ENCODE measurements at regions not wholly inside any gene's neighbourhood (a gene's known extent, or its start where the extent isn't known, plus 50 kb on each side); places are given as distances from the start of the nearest gene placed in this dataset.

DNA sequence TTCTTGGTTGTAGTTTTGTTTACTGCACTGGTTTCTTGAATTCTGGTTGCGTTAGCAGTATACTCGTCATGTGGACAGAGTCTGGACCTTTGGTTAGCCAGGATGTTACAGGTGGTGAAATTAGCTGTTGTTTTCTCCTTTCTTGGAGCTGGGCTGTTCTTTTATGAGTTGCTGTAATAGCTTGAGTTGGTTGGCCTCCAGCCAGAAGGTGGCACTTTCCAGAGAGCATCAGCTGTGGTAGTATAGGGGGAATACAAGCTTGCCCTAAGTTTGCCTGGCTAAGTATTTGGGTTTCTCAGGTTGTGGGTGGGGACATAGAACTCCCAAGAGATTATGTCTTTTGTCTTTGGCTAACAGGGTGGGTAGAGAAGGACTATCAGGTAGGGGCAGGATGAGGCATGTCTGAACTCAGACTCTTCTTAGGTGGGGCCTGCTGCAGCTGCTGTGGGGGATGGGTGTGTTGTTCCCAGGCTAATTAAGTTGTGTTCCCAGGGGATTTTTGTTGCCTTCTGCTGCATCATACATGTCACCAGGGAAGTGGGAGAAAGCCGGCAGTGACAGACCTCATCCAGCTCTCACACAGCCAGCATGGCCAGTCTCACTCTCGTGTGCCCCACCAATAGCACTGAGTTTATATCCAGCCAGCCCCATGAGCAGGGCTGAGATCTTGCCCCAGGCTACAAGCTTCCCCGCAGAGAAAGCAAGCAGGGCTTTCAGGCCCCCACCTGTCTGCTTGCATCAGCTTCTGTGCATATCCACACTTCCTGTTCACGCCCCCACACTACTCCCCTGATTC is 246.7 kb upstream of the TPK1 start:
- no peak for DNase-seq

DNA sequence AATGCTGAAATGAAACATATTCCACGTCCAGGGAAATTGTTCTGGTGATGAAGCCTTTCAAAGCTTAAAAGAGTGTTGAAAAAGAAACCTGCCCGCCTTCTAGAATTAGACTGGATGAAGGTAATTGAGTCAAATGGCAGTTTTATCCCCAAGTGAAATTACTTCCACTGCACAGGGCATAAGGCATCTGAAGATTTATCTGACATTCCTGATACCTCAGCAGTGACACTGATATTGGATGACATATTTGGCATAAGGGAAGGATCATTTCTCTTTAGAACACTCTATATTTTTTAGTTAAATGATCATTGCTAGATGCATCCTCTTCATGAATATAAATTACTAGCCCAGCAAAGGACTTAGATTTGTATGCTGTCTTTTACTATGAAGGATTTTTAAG is 229.6 kb upstream of the TPK1 start:
- no peak for DNase-seq

DNA sequence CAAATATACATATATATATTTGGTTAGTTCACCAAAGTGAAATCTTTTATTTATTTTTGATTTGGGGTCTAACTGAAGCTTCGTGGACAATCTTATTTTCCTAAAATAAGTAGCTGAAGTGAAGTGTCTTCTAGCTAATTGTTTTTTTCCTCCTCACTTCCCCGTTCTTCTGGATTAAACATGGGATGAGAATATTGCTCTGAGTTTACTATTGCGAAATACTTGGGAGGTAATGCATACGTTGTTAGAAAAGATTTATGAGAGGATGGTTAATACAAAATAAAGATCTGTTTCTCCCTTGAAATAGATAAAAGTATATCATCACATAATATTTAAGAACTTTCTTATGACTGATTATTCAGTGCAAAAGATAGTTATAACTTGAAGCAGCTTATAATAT is 228.3 kb upstream of the TPK1 start:
- no peak for DNase-seq

DNA sequence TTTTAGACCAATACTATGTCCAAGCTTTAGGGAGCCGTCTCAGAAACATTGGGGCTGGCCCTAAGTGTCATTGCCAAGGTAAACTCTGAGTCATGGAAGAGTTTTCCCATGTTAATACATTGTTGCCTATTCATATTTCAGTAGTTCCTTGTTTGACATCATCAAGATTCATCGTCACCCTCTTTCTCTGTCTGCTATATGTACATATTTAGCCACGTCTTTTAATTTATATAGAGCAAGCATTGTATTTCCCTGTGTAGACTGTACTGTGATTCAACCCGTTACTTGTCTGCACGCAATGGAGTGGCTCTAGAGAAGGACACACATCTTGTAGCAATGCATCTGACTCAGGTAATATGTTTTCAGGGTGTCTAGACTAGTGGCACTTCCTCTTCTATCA is 217.9 kb upstream of the TPK1 start:
- no peak for DNase-seq

DNA sequence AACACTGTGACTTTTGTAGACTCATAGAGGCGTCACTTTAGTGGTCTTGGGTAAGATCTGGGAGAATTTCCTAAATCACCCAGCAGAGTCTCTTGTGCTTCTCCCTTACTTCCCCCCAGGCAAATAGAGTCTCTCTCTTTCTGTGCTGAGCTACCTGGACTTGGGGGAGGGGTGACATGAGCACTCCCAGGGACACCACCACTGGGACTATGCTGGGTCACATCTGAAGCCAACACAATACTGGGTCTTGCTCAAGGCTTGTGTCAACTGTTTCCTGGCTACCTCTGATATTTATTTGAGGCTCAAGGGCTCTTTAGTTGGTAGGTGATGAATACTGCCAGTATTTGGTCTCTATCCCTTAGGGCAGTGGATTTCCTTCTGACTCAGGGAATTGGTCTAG is 214.6 kb upstream of the TPK1 start:
- DNase-seq: no peak

DNA sequence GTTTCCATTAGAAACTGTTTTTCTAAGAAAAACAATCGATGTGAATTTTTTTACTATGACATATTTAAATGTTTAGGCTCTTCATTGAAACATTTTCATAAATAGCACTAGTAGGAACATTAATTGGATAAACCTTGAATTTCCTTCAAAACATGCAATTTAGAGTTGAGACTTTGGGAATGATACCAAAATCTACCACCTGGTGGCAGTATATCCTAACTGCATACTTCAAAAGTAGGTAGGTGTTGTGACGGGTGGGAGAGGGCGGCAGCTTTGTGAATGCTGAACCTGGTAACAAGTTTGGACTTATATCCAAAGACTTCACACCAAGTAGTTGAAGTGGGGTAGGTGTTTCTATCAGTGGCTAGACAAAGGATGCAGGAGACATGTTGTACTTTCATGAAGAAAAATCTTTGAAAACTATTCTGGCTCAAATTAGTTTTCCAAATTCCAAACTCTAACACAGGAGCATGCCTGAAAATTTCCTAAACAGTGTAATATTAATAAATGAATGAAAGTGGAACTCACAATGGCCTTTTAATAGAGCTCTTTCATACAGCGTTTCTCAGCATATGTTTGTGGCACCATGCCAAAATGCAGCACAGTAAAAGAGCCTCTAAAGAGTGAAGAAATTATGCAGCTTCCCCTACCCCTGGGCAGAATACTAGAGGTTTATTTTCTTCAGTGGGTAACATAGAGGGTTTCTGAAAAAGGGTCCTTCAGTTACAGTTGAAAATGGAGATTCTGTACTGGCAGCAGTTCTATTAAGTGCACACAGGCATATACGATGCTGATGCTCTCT is 201.0 kb upstream of the TPK1 start:
- peak; percentile 58 for DNase-seq

DNA sequence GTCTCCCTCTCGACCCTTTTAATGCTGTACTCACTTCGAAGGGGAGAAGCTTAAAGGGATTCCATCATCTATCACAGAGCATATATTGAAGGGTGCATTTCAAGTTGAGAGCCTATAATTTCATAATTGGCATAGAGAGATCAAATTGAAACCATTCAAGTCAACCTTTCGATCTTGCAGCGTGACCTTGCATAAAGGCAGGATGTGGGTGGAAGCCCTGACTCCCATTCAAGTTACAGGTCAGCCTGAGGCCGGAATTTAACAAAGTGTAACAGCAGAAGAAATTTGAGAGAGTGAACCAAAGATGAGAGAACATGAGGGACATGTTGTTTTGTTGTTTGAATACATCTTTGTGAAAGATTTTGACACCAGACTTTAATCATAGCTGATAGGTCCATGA is 195.3 kb upstream of the TPK1 start:
- DNase-seq: no peak

DNA sequence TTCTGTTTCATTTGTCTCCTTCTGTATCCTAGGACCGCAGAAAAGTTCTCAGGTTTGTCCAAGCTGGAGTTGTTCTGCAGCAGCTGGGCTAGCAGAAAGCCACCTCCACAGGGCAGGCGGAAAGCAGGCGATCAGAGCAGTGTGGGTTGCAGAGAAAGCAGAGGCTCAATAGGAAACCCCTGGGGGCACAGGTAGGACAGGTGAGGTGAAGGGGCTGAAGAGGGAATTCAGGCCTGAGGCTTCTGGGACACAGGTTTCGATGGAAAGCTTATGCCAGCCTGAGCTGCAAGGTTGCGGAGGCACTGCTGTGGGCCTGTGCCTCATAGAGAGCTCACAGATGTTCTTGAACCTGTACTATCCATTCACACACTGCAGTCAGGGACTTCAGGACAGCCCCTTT is 194.9 kb upstream of the TPK1 start:
- no peak for DNase-seq

DNA sequence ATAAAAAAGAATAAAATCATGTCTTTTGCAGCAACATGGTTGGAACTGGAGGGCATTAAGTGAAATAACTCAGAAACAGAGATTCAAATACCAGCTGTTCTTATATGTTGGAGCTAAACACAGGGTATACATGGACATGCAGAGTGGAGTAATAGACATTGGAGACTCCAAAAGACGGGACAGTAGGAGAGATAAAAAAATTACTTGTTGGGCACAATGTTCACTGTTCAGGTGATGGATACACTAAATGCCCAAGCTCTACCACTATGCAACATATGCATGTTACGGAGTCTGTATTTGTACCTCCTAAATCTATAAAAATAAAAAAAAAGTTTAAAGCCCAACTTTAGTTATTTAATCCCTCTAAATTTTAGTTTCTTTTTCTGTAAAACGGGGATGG is 184.6 kb upstream of the TPK1 start:
- no peak for DNase-seq

DNA sequence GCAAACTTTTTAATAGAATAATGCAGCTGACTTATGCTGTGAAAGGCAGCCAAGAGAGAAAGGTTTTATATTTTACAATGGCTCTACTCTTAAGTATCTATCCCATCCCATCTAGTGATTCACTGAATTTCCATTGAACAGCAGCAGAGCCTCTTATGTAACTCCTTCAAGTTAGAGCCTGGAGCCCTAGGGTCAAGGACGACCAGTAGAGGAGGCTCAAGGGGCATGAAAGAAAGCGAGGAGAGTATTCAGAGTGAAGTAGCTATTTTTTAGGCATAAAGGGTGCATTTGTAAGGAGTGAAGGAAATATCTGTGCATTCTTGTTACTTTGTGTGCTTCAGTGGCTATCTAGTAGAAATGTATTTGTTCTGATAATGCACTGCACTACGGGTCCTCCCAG is 180.2 kb upstream of the TPK1 start:
- no peak for DNase-seq

DNA sequence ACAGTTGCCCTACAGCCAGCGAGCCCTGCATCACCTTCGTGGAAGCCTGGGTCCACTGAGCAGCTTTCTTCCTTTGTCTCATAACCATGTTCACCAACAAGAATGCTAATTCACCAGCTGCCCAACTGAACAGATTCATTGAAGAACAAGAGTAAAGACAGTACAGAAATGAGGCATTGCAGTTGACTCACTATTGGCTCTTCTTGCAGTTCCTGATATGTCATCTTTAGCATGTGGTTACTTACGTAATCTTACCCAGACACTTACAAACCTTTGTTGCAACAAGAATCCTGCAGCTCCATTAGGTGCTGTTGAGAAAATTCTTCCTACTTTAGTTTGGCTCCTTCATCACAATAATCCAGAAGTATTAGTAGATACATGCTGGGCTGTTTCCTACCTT is 174.0 kb upstream of the TPK1 start:
- DNase-seq: no peak

DNA sequence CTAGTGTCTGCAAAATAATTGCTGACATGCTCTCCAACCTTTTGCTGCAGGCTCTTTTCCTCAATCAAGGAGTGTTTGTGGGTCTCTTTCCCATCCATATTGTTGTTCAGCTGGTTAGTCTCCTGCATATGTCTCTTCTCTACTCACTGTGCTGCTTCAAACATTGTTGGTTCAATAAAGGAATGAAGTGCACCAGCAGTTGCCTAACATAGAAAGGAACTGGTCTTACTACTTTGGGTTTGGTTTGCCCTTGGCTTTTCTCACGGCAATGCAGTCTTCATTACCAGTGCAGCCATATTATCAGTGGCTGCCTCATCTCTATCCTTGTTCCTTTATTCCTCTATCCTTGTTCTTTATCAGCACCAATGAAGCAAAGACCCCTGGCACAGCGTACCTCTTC is 169.7 kb upstream of the TPK1 start:
- DNase-seq: no peak

DNA sequence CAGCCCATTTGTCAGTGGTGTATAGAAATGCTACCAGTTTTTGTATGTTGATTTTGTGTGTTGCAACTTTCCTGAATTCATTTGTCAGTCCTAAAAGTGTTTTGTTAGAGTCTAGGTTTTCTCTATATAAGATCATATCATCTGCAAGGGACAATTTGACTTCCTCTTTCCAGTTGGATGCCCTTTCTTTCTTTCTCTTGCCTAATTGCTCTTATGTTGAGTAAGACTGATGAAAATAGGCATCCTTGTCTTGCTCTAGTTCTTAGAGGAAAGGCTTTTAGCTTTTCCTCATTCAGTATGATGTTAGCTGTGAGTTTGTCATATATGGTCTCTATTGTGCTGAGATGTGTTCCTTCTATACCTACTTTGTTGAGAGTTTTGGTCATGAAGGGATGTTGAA is 161.7 kb upstream of the TPK1 start:
- no peak for DNase-seq

DNA sequence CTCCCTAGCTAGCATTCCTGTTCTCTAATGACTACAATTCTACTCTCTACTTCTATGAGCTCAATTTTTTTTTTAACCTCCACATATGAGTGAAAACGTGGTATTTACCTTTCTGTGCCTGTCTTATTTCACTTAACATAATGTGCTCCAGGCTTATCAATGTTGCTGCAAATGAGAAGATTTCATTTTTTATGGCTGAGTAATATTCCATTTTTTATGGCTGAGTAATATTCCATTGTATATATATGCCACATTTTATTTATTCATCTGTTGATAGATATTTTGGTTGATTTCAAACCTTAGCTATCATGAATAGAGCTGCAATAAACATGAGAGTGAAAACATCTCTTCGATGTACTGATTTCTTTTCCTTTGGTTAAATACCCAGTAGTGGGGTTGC is 159.6 kb upstream of the TPK1 start:
- no peak for DNase-seq

DNA sequence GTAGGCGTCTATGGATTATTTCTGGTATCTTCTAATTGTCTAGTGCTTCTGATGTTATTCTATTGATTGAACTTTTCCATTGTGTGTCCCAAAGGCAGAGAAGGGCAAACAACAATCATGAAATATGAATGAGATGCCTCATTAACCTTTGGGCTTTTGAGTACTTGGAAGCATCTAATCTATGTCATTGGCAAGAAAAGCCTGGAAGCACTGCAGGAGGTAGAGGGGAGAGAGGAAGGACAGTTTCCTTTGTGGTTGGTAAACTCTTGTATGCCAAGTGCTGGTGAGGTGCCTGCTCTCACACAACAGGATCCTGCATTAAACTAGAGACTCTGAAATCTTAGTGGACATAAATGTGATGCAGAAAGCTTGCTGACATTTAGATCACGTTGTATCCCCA is 155.2 kb upstream of the TPK1 start:
- DNase-seq: no peak

DNA sequence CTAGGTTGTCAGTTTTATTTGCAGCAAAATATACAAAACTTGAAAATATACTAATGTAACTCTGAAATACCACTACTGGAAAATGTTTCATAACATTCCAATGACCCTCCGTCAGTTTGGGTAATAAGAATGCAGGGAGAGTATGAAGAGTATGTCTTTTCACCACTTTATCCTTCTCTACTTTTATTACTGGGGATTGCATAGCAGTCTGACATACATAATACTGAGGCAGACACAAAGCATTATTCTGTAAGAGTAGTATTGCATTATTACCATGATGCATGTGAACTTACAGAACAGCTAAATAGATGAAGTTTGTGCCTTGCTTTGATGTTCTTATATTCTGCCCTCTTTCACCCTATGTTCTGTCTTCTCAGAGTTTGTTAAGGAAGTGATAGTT is 151.8 kb upstream of the TPK1 start:
- no peak for DNase-seq

DNA sequence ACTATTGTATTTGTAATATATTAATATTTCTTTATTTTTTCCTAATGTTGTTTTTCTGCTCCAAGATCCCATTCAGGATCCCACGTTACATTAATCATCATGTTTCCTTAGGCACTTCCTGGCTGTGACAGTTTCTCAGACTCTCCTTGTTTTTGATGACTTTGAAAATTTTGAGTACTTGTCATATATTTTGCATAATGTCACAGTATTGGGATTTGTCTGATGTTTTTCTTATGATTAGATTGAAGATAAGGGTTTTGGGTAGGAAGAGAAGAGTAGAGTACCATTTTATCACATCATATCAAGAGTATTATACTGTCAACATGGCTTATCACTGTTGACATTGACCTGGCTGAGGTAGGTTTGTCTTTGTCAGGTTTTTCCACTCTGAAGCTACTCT is 146.3 kb upstream of the TPK1 start:
- DNase-seq: no peak

DNA sequence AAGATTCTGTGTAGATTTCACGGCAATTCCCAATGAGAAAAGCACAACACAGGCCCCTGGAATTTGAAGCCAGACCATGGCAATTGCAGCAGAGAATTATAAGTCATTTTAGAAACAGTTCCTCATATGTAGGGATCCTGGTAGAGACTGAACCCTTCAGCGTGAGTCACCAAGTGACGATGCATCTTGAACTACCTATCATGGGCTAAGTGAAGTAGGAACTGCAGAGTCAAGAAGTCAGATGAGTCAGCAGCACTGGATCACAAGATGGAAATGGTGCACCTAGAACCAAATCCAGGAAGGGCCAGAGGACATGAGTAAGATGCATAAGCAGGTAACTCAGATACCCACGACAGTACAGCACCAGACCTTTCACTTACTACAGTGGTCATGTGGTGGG is 140.0 kb upstream of the TPK1 start:
- DNase-seq: no peak

DNA sequence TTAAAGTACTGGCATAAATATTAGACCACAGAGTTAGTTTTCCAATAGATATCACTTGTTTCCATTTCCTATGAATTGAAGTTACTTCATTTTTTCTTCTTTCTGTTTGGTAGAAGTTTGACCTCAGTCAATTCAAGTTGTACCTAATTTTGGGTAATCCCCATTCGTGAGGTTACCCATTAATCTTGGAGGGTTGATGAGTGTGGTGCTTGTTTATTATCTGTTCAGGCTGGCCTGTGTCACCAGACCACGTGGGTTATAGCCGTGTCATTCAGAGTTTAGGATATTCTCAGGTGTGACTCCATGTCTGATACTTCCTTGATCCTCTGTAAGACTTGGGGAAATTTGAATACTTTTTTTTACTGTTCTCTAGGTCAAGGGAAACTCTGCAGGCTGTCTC is 133.9 kb upstream of the TPK1 start:
- no peak for DNase-seq

DNA sequence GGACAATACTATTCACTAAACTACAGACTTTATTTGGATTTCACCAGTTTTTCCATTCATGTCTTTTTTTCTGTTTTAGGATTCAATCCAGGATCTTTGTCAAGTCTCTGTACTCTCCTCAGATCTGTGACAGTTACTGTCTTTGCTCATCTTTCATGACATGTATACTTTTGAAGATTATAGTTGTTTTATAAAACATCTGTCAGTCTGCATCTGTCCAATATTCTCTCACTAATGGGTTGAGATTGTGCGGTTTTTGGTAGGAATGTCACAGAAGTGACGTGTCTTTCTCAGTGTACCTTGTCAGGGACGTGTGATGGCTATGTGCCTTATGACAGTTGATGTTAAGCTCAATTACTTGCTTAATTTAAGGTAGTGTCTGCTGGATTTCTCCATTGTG is 124.9 kb upstream of the TPK1 start:
- DNase-seq: no peak

DNA sequence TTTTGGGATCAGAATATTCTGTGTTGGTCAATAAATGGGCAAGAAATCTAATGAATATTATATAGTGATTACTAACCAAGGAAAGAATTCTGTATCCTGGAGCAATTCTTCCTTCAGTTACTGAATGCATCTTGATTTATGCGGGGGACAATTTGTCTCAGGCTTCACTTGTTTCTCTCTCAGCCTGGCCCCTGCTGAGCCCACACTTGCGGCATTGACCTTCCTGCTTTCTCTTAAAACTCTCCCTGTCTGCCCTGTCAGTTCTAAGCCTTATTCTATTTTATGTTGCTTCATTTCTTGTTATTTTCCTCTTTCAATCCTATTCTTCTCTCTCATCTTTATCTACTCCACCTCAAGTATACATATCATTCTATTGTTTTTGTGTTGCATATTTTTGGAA is 122.1 kb upstream of the TPK1 start:
- no peak for DNase-seq

DNA sequence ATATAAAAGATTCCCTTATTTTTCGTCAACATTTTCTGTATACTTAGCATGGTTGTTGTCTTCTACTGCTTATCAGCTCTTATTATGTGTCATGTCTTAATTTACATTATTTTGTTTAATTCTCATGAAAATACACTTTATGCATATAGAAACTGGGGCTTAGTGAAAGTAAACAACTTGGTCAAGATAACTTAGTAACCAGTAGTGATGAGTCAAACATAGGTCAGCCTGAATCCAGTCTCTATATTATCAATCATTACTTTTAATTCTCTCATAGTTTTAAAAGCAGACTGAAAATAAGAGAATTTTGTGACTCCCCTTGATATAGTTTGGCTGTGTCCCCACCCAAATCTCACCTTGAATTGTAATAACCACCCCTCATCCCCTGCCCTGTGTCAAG is 119.6 kb upstream of the TPK1 start:
- DNase-seq: no peak

DNA sequence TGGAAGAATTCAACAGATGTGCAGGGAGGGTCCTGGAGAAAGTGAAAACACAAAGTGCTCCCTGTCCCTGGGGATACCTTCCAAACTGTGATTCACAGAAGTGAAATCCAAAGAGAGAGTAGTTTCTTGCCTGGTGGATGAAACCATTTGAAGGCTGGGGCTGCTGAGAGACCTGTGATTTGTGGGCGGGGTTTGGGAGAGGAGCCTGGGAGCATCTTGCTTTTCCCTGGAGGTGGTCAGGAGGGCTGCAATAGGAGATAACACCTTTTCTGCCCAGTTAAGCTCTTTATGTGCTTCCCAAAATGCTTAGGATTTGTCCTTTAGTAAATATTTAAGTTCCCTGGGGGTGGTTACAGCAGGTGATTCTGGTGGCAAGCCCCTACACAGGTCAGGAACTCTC is 105.3 kb upstream of the TPK1 start:
- no peak for DNase-seq

DNA sequence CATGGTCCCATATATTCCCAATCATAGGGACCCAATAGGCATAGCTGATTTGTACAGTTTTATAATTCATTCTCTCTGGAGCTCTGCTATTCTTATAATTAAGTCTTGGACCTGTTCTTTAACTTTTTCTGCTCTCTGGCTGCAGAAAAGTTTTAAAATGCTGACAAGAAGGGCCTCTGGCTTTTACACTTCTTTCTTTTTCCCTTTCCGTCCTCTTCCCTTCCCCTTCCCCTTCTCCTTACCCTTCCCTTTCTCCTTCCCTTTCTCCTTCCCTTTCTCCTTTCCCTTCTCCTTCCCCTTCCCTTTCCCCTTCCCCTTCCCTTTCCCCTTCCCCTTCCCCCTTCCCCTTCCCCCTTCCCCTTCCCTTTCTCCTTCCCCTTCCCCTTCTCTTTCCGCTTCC is 101.3 kb upstream of the TPK1 start:
- no peak for DNase-seq

DNA sequence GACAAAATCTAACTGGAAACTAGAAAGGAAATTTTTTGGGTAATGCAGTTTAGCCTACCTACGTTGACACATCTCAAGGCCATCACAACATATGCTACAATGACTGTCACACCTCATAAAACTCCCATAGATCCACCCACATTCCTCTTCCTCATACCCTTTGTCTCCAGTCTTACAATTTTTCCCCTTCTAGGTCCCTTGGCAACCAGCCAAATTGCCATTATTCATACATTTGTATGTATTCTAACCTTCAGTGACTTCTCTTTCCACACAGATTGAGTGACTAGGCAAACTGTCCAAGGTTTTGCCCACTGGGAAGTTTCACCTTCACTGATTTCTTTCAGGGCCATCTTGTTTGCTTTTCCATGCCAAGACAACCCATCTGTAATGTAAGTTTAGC is 100.5 kb upstream of the TPK1 start:
- no peak for DNase-seq

Measured in hematopoietic multipotent progenitor cell treated with erythropoietin and hydrocortisone succinate and interleukin-3 and kit ligand, for 8 days (in vitro differentiated cells).